CD1c-positive myeloid dendritic cell (primary cell): ENCODE measurements at regions not wholly inside any gene's neighbourhood (a gene's known extent, or its start where the extent isn't known, plus 50 kb on each side); places are given as distances from the start of the nearest gene placed in this dataset.
"Not testable (repeated sequence)": the region's sequence is repeated elsewhere in the genome, so short reads cannot be mapped to it uniquely, and the experiment has no call there.

Experiments
- DNase-seq: peaks from one replicate; pipeline ENCODE4 v3.0.0-alpha.2; 2016; ENCODE audit errors: extremely low spot score

GRCh38 chr7:85320699-85321476, 134.0 kb upstream of the SEMA3D start:
- no peak for DNase-seq

- DNase-seq: no peak
These were observed 129.6 kb upstream of the SEMA3D start for GRCh38 chr7:85316489-85316888.

- no peak for DNase-seq
These were observed 123.4 kb upstream of the SEMA3D start for GRCh38 chr7:85310301-85310700.

GRCh38 chr7:85306115-85306514, 119.3 kb upstream of the SEMA3D start:
- DNase-seq: no peak

GRCh38 chr7:85294176-85294575, 107.3 kb upstream of the SEMA3D start:
- no peak for DNase-seq

GRCh38 chr7:85292908-85293576, 106.2 kb upstream of the SEMA3D start:
- no peak for DNase-seq

GRCh38 chr7:85290269-85290668, 103.4 kb upstream of the SEMA3D start:
- no peak for DNase-seq

GRCh38 chr7:85289279-85289678, 102.4 kb upstream of the SEMA3D start:
- no peak for DNase-seq

GRCh38 chr7:85287106-85287825, 100.4 kb upstream of the SEMA3D start:
- DNase-seq: no peak

GRCh38 chr7:85286446-85286845, 99.6 kb upstream of the SEMA3D start:
- DNase-seq: no peak

GRCh38 chr7:85285527-85285926, 98.7 kb upstream of the SEMA3D start:
- no peak for DNase-seq

- DNase-seq: no peak
These were observed 88.3 kb upstream of the SEMA3D start for GRCh38 chr7:85275204-85275603.

- no peak for DNase-seq
These were observed 87.6 kb upstream of the SEMA3D start for GRCh38 chr7:85274454-85274853.

GRCh38 chr7:85262891-85263290, 76.0 kb upstream of the SEMA3D start:
- no peak for DNase-seq

- DNase-seq: no peak
These were observed 74.5 kb upstream of the SEMA3D start for GRCh38 chr7:85261336-85261735.

- DNase-seq: not testable (repeated sequence)
These were observed 62.9 kb upstream of the SEMA3D start for GRCh38 chr7:85249787-85250186.

- DNase-seq: no peak
These were observed 52.3 kb upstream of the SEMA3D start for GRCh38 chr7:85239109-85239508.

GRCh38 chr7:85237721-85238120, 50.9 kb upstream of the SEMA3D start:
- no peak for DNase-seq
